Activated T-helper 17 cell treated with anti-CD3 and anti-CD28 coated beads, Interleukin-2, amount 50 U/mL, for 72 hours (primary cell): ENCODE measurements at regions not wholly inside any gene's neighbourhood (a gene's known extent, or its start where the extent isn't known, plus 50 kb on each side); places are given as distances from the start of the nearest gene placed in this dataset.
"Not testable (repeated sequence)": the region's sequence is repeated elsewhere in the genome, so short reads cannot be mapped to it uniquely, and the experiment has no call there.

Experiments
- ATAC-seq: fragments of 150-1000 bp; cut with Tn5 transposase; replicated peaks from 2 replicates; pipeline ENCODE4 v1.10.0; 2021; ENCODE audit warnings: mild to moderate bottlenecking, moderate library complexity
- H3K27ac Mint-ChIP-seq: one replicate; pipeline ENCODE4 v1.8.0; 2022; ENCODE audit warnings: mixed read lengths
- H3K27me3 Mint-ChIP-seq: one replicate; pipeline ENCODE4 v1.8.0; 2022; ENCODE audit warnings: mixed read lengths
- H3K36me3 Mint-ChIP-seq: one replicate; pipeline ENCODE4 v1.8.0; 2022; ENCODE audit warnings: low read depth, mild to moderate bottlenecking, mixed read lengths
- H3K4me1 Mint-ChIP-seq: one replicate; pipeline ENCODE4 v1.8.0; 2022; ENCODE audit warnings: mixed read lengths
- H3K4me3 Mint-ChIP-seq: one replicate; pipeline ENCODE4 v1.8.0; 2022; ENCODE audit warnings: mild to moderate bottlenecking, mixed read lengths
- H3K9me3 Mint-ChIP-seq: one replicate; pipeline ENCODE4 v1.8.0; 2022; ENCODE audit warnings: mixed read lengths

DNA sequence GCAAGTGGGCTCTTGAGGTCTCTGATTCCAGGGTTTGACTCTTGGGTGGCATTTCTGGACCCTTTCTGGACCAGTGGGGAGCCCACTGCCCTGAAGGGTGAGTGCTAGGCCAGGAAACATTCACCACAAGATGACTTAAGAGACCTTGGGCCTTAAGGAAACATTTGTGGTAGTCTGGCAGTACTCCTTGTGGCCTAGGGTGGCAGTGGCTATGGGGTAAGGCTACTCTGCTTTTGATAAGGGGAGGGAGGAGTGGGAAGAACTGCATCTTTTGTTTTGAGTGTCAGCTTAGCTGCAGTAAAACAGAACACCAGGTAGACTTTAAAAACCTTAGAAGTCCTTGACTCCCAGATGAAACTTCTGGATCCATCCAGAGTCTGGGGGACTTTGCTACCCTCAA, 529.3 kb upstream of the LRRC7 start:
- H3K27me3 Mint-ChIP-seq: no peaks in the 10 kb centered on the region
- no peak overlapping the region for H3K27ac Mint-ChIP-seq
- no peak overlapping the region for H3K4me3 Mint-ChIP-seq
- no peak for ATAC-seq
- peaks cover 27% of the 10 kb centered on the region for H3K9me3 Mint-ChIP-seq
- H3K36me3 Mint-ChIP-seq: no peaks in the 10 kb centered on the region
- no peaks in the 10 kb centered on the region for H3K4me1 Mint-ChIP-seq

DNA sequence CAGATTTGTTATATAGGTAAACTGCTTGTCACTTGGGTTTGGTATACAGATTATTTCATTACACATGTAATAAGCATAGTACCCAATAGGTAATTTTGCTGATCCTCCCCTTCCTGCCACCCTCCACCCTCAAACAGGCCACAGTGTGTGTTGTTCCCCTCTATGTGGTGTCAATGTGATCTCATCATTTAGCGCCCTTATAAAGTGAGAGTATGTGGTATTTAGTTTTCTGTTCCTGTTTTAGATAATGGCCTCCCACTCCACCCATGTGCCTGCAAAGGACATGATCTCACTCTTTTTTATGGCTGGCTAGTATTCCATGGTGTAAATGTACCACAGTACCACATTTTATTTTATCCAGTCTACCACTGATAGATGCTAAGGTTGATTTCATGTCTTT, 522.1 kb upstream of the LRRC7 start:
- Mint-ChIP-seq H3K4me3 (no peak overlapping the region), H3K9me3 (peaks cover 17% of the 10 kb centered on the region), H3K27ac (no peak overlapping the region), H3K4me1 (no peaks in the 10 kb centered on the region), H3K27me3 (no peaks in the 10 kb centered on the region), H3K36me3 (no peaks in the 10 kb centered on the region)
- ATAC-seq: no peak

DNA sequence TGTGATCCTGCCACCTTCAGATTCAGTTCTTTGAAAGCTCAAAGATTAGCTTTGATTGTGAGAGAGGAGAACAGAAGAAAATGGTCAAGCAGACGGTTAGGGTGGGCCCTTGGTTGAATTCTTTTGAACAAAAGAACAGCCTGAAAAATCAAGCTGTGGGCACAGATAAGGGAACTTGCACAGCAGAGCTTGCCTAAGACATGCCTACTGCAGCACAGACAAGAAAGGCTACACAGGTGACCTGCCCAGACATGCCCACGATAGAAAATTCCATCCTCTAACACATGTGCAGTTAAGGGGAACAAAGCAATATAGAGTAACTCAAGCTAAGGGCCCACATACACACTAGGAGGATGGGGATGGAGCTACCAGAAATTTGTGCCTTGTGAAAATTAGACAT, 512.5 kb upstream of the LRRC7 start:
- H3K27ac Mint-ChIP-seq: no peak overlapping the region
- H3K36me3 Mint-ChIP-seq: no peaks in the 10 kb centered on the region
- peaks cover 10% of the 10 kb centered on the region for H3K9me3 Mint-ChIP-seq
- ATAC-seq: no peak
- no peaks in the 10 kb centered on the region for H3K4me1 Mint-ChIP-seq
- no peaks in the 10 kb centered on the region for H3K27me3 Mint-ChIP-seq
- H3K4me3 Mint-ChIP-seq: no peak overlapping the region

DNA sequence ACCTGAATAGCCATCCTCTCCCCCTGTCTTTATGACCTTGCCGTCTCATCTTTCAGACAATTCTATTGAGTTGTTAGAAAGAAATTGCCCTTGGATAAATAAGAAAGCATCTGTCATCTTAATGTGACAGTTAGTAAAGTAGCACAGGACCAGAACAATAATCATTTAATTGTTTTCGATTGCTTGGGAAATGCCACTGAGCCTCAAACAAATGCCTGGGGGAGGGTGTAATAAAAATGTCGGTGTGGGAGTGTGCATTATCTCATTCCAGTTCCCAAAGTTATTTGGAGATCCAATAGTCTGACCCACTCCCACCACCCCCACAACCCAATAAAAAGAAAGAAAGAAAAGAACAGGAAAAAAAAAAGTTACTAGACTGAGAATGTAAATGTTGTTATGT, 509.3 kb upstream of the LRRC7 start:
- Mint-ChIP-seq H3K9me3 (peaks cover 10% of the 10 kb centered on the region), H3K27me3 (no peaks in the 10 kb centered on the region), H3K4me3 (no peak overlapping the region), H3K4me1 (no peaks in the 10 kb centered on the region), H3K27ac (no peak overlapping the region), H3K36me3 (no peaks in the 10 kb centered on the region)
- no peak for ATAC-seq

DNA sequence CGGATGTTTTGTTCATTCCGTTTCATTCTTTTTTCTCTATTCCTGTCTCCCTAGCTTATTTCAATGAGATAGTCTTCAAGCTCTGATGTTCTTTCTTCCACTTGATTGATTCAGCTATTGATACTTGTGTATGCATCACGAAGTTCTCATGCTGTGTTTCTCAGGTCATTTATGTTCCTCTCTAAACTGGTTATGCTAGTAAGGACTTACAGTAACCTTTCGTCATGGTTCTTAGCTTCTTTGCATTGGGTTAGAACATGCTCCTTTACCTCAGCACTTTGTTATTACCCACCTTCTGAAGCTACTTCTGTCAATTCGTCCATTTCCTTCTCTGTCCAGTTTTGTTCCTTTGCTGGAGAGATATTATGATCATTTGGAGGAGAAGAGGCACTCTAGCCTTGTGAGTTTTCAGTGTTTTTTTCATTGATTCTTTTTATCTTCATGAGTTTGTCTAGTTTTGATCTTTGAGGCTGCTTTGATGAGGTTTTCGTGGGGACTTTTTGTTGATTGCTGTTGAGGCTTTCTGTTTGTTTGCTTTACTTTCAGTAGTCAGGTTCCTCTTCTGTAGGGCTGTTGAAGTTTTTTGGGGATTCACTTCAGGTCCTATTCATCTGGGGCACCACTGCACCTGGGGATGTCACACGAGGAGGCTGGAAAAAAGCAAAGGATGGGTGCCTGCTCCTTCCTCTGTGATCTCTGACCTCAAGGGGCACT, 496.9 kb upstream of the LRRC7 start:
- H3K9me3 Mint-ChIP-seq: peaks cover 19% of the 10 kb centered on the region
- no peak overlapping the region for H3K4me3 Mint-ChIP-seq
- H3K4me1 Mint-ChIP-seq: no peaks in the 10 kb centered on the region
- H3K27ac Mint-ChIP-seq: no peak overlapping the region
- H3K27me3 Mint-ChIP-seq: no peaks in the 10 kb centered on the region
- no peaks in the 10 kb centered on the region for H3K36me3 Mint-ChIP-seq
- ATAC-seq: no peak

DNA sequence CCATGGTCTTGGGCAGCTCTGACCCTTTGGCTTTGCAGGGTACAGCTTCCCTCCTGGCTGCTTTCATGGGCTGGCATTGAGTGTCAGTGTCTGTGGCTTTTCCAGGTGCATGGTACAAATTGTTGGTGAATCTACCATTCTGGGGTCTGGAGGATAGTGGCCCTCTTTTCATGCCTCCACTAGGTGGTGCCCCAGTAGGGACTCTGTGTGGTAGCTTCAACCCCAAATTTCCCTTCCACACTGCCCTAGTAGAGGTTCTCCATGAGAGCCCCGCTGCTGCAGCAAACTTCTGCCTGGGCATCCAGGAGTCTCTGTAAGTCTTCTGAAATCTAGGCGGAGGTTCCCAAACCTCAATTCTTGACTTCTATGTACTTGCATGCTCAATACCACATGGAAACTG, 494.5 kb upstream of the LRRC7 start:
- ATAC-seq: no peak
- no peaks in the 10 kb centered on the region for H3K36me3 Mint-ChIP-seq
- no peak overlapping the region for H3K27ac Mint-ChIP-seq
- peaks cover 13% of the 10 kb centered on the region for H3K9me3 Mint-ChIP-seq
- H3K27me3 Mint-ChIP-seq: no peaks in the 10 kb centered on the region
- H3K4me1 Mint-ChIP-seq: no peaks in the 10 kb centered on the region
- H3K4me3 Mint-ChIP-seq: no peak overlapping the region

DNA sequence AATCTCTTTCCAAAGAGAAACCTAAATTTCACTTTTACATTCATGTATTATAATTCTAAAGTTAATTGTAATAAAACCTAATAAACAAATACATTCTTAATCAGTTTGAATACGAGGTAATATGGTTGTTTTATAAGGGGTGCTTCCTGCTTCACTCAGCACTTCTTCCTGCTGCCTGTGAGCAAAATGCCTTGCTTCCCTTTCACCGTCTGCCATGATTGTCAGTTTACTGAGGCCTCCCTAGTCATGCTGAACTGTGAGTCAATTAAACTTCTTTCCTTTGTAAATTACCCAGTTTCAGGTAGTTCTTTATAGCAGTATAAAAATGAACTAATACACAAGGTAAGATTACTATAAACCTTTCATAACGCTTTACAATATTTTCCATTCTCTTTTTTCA, 491.1 kb upstream of the LRRC7 start:
- Mint-ChIP-seq H3K4me1 (no peaks in the 10 kb centered on the region), H3K27ac (no peak overlapping the region), H3K4me3 (no peak overlapping the region), H3K36me3 (no peaks in the 10 kb centered on the region), H3K27me3 (no peaks in the 10 kb centered on the region), H3K9me3 (peaks cover 9% of the 10 kb centered on the region)
- no peak for ATAC-seq

DNA sequence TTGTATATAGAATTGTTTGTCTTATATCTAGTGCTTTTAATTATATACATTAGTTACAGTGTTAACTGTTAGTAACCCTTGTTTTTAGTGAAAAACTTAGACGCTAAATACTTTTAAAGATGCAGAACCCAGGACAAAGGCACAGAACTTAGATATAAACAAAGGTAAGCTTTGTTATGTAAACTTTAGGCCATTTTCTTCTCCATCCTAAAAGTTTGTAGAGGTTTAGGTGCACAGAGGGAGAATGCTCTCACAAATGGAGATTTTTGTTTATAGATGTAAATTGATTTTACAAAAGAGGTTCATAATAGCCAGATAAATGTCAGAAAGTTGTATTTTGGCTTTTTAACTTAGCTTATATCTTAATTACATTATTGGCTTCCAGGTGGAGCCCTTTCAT, 490.5 kb upstream of the LRRC7 start:
- Mint-ChIP-seq H3K9me3 (peaks cover 8% of the 10 kb centered on the region), H3K27me3 (no peaks in the 10 kb centered on the region), H3K4me3 (no peak overlapping the region), H3K36me3 (no peaks in the 10 kb centered on the region), H3K27ac (no peak overlapping the region), H3K4me1 (no peaks in the 10 kb centered on the region)
- no peak for ATAC-seq

DNA sequence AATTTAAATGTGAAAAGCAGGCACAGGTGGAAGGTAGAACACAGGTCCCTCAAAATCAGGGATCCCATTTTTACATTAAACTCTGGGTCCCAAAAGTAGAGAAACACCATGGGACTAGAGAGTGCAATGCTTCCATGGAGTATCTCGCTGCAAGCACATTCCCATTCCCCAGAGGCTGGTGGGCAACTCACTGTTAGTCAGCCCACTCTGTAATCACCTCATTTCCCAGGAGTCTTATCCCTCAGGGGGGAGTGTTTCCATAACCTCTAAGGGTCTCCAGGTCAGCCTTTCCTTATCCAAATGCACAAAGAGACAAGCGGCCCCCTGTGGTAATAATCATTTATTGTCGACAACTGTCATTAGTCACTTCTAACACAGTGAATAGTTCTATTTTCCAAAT, 490.1 kb upstream of the LRRC7 start:
- Mint-ChIP-seq H3K4me3 (no peak overlapping the region), H3K36me3 (no peaks in the 10 kb centered on the region), H3K4me1 (no peaks in the 10 kb centered on the region), H3K27ac (no peak overlapping the region), H3K27me3 (no peaks in the 10 kb centered on the region), H3K9me3 (peaks cover 7% of the 10 kb centered on the region)
- ATAC-seq: no peak

DNA sequence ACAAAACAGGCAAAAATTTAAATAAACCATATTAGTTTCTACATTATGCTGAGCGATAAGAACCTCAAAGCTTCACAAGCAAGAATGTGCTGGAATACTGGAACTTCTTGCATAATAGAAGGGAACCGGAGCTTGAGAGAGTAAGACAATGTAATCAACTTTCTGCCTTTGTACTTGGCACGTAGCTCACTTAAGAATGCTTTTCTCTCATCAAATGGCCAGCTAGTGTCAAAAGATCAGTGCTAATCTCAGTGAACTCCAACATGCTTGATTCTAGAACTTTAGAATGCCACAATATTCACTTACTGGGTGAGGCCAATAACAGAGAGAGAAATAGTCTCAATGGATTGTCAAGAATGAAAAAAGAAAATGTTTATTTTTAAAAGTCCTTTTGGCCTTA, 486.1 kb upstream of the LRRC7 start:
- Mint-ChIP-seq H3K9me3 (peaks cover 9% of the 10 kb centered on the region), H3K36me3 (no peaks in the 10 kb centered on the region), H3K4me1 (no peaks in the 10 kb centered on the region), H3K4me3 (no peak overlapping the region), H3K27ac (no peak overlapping the region), H3K27me3 (no peaks in the 10 kb centered on the region)
- no peak for ATAC-seq

DNA sequence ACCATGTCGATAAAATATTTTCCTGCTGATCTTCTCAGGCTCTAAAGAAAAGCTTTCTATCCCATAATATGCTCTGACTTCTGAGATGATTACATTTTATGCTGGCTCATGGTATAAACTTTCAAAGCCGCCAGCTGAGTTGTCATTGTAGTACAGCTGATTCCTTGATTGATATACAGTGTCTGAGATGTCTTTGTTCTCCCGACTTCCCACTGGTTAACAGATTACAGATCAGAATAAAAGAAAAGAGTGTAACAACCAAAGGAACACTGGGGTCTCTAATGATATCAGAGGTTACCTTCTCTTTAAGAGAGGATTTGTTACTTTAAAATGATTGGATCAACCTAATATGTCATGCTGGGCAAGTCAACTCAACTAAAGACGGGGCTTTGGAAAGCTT, 485.4 kb upstream of the LRRC7 start:
- no peak for ATAC-seq
- Mint-ChIP-seq H3K4me3 (no peak overlapping the region), H3K9me3 (peaks cover 10% of the 10 kb centered on the region), H3K36me3 (no peaks in the 10 kb centered on the region), H3K4me1 (no peaks in the 10 kb centered on the region), H3K27ac (no peak overlapping the region), H3K27me3 (no peaks in the 10 kb centered on the region)

DNA sequence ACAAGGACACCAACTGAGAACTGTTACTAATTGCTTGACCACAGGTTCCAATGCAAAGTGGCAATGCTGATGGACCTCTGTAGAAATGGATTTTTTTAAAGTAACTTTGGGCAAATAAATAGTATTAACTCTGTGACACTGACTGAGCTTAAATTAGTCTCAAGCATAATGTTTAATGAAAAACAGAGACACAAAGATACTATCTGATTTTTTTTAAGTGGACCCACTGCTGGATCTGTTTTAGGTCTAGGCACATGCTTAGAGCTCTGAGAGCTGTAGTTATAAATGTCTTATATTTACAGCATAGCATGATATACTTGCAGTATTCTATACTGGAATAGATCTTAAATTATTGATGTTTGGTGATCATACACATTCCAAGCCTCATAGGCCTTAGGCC, 481.6 kb upstream of the LRRC7 start:
- Mint-ChIP-seq H3K9me3 (peaks cover 17% of the 10 kb centered on the region), H3K27ac (no peak overlapping the region), H3K27me3 (no peaks in the 10 kb centered on the region), H3K4me1 (no peaks in the 10 kb centered on the region), H3K36me3 (no peaks in the 10 kb centered on the region), H3K4me3 (no peak overlapping the region)
- no peak for ATAC-seq

DNA sequence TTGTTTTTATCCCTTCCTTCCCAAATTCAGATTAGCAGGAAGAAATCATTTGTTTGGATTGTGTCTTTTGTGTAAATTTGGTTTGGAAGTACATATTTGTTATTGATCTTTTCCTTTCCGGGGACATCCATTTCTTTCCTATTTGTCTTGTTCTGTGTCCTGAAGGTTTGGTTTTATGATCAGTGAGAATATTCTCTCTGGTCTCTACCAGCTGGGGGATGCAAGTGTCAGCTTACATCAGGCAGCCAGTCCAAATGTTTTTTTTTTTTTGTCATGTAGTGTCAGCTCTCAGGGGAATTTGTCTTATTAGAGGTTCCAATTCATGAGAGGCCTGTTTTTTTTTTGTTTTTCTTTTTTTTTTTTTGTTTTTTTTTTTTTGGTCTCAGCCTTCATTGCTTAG, 479.2 kb upstream of the LRRC7 start:
- ATAC-seq: no peak
- Mint-ChIP-seq H3K27ac (no peak overlapping the region), H3K27me3 (no peaks in the 10 kb centered on the region), H3K4me3 (no peak overlapping the region), H3K4me1 (no peaks in the 10 kb centered on the region), H3K9me3 (peaks cover 17% of the 10 kb centered on the region), H3K36me3 (no peaks in the 10 kb centered on the region)

DNA sequence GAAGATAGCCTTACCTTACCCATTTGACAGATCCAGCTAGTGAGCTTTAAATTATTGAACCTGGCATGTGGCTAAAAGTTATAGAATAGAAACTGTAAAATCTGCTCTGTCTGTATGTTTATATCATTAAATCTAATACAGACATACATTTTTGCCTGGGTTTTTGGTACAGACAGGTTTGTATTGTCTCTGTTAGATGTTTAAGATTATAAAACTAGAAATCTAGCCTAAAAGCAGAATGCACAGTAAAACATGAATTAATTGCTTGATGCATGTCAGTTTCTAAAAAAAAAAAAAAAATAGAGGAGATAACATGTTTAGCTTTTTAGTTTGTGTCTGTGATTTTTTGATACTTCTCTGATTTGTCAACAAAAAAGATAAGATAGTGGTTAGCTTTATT, 477.6 kb upstream of the LRRC7 start:
- Mint-ChIP-seq H3K36me3 (no peaks in the 10 kb centered on the region), H3K27me3 (no peaks in the 10 kb centered on the region), H3K27ac (no peak overlapping the region), H3K4me1 (no peaks in the 10 kb centered on the region), H3K4me3 (no peak overlapping the region), H3K9me3 (peaks cover 17% of the 10 kb centered on the region)
- no peak for ATAC-seq

DNA sequence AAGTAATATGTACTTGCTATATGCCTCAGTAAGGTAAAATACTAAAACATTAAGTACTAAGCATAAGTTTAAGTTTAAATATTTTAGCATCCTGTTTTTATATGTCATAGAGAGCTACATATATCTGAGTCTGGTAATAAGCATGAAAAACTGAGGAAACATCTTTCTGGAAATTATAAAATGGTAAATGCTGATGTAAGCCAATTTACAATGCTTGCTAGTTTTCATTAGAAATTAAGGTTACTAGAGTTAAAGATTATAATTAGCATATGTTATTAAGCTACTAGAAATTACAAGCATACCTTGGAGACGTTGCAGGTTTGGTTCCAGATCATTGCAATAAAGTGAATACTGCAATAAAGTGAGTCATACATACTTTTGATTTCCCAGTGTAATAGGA, 477.0 kb upstream of the LRRC7 start:
- Mint-ChIP-seq H3K4me1 (no peaks in the 10 kb centered on the region), H3K36me3 (no peaks in the 10 kb centered on the region), H3K9me3 (peaks cover 21% of the 10 kb centered on the region), H3K4me3 (no peak overlapping the region), H3K27ac (no peak overlapping the region), H3K27me3 (no peaks in the 10 kb centered on the region)
- no peak for ATAC-seq

DNA sequence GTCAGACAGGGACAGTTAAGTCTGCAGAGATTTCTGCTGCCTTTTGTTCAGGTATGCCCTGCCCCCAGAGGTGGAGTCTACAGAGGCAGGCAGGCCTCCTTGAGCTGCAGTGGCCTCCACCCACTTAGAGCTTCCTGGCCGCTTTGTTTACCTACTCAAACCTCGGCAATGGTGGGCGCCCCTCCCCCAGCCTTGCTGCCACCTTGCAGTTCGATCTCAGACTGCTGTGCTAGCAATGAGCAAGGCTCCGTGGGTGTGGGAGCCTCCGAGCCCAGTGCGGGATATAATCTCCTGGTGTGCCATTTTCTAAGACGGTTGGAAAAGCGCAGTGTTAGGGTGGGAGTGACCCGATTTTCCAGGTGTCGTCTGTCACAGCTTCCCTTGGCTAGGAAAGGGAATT, 465.7 kb upstream of the LRRC7 start:
- not testable (repeated sequence) for H3K4me1 Mint-ChIP-seq, H3K27ac Mint-ChIP-seq, H3K36me3 Mint-ChIP-seq, ATAC-seq, H3K27me3 Mint-ChIP-seq, H3K4me3 Mint-ChIP-seq
- peaks cover 19% of the 10 kb centered on the region for H3K9me3 Mint-ChIP-seq
